Stimulated activated CD8-positive, alpha-beta memory T cell treated with anti-CD3 and anti-CD28 coated beads, Interleukin-7, amount 100 ng/mL, for 1 hour (primary cell): ENCODE measurements at regions not wholly inside any gene's neighbourhood (a gene's known extent, or its start where the extent isn't known, plus 50 kb on each side); places are given as distances from the start of the nearest gene placed in this dataset.

ENCODE experiments used
- DNase-seq, 2 donors: peaks; one replicate each; pipeline ENCODE4 v3.0.0-alpha.2; 2020; ENCODE audit warnings: low read depth in 2 of 2

DNA sequence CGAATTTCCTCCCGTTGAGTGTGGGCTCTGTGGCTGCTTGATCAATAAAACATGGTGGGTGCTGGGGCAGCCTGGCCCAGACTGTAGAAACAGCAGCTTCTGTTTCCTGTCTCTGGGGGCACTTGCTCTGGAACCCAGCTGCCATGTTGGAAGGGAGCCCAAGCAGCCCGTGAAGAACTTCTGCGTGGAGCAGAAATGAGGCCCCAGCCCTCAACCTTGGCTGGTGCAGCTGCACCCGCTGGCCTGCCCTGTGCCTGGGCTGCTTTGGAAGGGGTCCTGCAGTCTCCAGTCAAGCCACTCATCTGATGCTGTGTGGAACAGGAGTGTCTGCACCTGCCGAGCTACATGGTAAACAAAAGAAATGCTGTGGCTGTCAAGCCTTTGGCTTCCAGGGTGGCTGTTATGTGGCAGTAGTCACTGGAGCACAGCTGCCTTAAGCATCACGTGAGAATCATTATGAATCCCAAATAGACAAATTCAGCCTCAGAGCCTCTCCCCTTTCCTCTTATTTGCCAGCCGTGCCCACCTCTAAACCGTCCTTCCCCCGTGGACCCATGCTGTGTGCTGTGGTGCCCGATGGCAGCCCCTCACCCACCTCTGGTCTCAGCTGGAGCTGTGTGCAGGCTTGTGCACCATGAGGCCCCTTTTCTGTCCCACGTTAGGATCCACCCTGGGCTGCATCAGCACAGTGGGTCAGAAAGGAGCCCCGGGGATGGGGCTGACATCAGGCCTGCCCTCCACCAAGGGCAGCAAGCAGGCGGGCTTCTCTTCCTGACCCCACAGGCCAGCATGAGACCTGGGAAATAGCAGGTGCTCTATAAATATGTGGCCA is 134.0 kb upstream of the HDAC4 start:
- DNase-seq: no peak

- no peak for DNase-seq
These were observed 132.9 kb upstream of the HDAC4 start for GRCh38 chr2:239533569-239534316.

DNA sequence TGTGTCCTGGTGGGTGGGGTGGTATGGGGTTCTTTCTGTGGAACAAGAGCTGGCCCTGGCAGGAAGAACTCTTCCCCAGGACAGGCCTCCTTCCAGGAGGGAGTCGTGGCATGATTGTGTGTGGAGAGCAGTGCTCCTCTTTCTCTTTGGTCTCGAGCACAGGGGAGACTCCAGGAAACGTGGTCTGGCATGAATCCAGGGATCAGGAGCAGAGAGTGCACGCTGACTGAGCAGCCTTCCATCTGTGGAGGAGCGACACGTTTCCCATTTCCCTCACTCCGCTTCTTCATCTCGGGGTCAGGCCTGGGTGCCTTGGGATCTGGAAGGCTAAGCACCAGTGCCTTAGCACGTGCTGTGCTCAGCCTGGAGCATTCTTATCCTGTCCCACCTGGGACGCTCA is 132.0 kb upstream of the HDAC4 start:
- no peak for DNase-seq

GRCh38 chr2:239532250-239532649 is 131.4 kb upstream of the HDAC4 start:
- DNase-seq: no peak

DNA sequence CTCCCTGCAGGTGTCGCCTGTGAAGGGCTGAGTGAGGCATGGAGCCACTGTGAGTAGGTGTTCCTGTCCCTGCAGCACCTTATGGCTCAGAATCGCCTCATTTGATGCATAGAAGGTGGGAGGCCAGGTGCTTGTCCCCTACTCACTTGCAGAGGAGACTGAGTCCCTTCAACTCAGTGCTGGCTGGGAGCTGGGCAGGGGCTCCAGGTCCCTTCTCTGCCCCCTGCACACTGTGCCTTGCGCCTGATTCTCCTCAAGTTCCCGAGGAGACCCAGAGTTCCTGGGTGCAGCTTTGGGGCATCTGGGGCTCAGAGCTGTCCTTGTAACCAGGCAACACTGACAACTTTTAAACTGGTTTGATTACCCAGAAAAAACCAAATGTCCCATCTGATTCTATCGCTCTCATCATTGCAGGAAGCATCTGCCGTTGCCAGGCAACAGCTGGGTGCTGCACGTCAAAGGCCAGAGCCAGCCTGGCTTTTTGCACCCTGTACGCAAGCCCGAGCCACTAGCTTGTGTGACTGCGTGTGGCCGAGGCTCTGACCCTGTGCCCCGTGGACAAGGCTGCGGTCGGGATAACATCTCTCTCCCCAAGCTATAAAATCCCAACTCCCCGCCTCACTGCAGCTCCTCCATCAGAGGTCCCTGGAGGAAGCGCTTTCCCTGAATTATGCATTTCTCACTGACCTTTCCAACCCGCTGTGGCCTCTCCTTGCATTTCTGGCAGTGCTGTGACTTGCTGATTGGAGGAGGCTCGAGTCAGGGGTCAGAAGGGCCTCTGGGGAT is 130.8 kb upstream of the HDAC4 start:
- no peak for DNase-seq

- no peak for DNase-seq
These were observed 130.0 kb upstream of the HDAC4 start for GRCh38 chr2:239530749-239531316.

- no peak for DNase-seq
These were observed 128.6 kb upstream of the HDAC4 start for GRCh38 chr2:239529313-239530015.

- no peak for DNase-seq
These were observed 128.1 kb upstream of the HDAC4 start for GRCh38 chr2:239528883-239529282.

DNA sequence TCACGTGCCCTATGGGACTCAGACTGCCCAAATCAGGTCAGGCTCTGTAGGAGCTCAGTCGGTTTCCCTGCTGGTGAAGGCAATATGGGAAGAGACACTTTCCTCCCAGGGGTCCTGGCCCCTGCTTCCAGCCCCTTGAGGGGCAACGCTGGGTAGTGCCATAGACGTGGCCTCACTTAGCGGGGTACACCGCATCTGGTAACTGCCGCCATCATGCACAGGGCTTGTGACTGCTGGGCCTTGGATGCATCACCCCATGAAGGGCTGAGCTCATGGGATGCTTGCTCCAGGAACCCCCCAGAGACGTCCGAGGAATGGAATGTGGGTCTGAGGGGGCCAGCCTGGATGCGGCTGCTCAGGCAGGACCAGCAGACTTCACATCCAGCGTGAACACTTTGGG is 127.3 kb upstream of the HDAC4 start:
- no peak for DNase-seq

- no peak for DNase-seq
These were observed 126.0 kb upstream of the HDAC4 start for GRCh38 chr2:239526666-239527415.

DNA sequence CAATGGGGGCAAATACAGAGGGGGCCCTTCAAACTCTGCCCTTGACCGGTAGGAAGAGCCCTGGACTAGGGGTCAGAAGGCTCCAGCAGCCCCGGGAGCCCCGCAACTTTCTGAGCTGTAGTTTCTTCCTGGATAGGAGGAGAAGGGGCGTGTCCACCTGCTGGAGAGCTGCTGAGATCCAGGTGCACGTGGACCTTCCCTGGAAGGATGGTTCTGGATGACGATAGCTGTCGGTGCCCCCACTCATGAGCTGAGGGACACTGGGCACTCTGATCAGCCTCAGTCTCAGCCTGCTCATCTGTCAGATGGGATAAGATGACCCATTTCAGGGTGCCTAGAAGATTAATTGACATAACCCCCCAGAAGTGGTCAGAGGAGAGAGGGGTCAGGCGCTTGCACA is 125.2 kb upstream of the HDAC4 start:
- no peak for DNase-seq

DNA sequence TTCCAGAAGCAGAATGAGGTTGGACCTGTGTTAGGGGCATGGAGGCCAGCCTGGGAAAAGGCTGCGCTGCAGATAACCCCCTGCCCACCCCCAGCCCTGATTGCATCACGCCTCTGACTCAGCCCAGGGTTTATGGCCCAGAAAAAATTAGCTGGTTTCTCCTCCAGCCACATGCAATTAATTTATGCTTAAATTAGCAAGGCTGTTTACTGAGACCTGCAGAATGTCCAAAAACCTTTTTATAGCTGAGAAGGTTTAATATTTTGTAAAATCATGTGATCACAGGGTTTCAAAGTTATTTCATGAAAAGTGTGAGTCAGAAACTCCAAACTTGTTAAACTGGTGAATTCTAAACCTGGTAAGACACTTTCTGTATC is 123.1 kb upstream of the HDAC4 start:
- DNase-seq: no peak

DNA sequence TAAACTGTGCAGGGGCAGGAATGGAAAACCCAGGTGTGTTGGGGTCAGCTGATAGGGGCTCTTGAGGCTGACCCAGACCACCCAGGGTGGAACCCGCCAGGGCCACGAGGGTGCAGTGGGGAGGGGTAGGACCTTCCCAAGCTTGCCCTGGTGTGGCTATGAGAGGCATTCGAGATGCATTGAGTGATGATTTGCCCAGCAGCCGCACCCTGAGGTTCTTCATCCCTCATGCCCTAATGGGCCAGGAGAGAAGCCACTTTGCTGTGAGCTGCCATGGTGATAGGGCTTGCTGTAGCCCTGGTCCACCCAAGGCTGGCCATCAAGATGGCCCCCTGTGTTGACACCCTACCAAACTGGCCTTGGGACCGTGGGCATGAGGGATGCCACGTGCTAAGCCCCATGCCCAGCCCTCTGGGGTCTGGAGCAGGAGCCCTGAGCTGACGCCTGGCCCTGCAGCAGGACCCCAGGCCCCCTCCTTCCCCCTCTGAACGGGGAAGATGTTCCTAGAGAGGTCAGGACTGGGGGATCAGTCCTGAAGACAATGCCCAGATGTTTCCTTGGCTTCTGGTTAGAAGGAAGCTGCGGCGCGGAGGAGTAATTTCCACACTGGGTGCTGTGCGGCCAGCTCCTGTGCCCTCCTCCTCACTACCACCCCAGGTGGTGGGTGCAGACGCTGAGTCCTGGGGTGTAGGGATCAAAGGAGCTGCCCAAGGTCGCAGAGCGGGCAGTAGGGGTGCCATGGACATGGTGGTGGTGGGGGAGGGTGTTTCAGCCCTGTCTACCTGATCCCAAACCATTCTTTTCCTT is 122.5 kb upstream of the HDAC4 start:
- no peak for DNase-seq

- DNase-seq: no peak
These were observed 121.9 kb upstream of the HDAC4 start for GRCh38 chr2:239522740-239523119.

DNA sequence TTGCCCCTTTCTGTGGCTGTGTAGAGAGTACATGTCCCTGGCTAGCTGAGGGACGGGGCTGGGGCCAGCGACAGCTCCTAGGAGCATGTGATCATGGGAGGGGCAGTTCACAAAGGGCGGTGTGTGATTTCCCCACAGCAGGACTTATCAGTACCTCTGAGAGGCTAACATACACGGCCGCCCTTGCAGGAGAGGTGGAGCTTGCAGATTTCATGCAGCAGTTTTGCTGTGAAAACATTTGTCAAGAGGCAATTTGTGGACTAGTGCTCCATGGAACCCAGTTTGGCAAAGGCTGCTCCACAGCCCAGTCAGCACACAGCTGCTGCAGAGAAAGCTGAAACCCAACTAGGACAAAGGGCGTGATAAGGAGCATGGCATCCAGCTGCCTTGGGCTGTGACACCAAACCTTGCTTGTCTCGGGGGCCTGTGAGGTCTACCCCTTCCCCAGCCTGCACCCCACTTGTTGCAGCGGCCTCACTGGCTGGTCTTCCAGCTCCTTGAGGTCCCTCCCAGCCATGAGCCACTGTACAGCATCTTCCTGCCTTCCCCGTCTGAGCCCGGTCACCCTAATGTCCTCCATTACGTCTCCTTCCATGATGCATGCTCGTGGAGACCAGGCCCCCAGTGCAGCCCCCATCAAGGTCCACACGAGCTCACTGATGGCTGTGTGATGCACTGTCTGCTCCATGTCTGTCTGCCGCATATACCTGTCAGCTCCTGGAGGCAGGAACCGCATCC is 121.4 kb upstream of the HDAC4 start:
- no peak for DNase-seq

DNA sequence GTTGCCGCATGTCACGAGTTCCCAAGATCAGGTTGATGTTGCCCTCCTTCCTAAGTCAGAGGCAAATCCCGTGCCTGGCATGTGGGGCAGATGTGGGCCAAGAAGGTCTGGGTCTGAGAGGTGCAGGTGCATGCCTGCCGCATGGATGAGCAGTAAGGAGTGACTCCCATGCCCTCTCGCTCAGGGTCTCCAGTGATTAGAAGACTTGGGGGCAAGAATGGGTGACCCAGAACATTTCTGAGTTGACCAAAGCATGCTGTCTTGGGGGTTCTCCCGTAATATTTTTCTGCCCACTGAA is 120.6 kb upstream of the HDAC4 start:
- no peak for DNase-seq

DNA sequence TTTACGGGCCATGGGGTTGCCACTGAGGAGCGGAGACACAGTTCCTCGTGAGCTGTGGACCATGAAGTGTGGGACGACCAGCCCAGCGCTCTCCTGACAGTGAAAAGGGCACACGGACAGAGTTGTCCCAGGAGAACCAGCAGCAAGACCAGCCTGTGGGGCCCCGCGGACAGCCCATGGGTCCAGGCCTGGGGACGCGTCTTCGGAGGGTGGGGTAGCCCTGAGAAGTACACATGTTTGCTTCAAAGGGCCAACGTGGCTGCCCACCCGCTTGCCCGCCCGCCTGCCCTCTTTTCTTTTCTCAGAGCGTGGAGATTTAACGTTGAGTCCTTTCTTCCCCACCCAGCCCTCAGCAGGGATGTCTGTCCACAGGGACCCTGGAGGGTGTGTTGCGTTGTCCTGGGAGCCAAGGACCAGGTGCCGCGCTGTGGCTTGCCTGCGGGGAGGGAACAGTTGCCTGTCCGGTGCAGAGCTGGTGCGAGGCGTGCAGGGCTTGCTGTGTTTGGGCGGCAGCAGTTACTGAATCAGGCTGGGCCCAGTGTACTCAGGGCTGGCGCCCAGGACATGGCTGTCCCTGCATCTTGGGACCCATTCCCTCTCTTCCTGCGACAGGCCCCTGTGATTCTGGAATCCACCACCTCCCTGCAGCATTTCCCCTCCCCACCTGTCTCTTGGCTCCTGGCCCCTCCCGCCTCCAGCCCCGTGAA is 120.1 kb upstream of the HDAC4 start:
- DNase-seq: no peak

DNA sequence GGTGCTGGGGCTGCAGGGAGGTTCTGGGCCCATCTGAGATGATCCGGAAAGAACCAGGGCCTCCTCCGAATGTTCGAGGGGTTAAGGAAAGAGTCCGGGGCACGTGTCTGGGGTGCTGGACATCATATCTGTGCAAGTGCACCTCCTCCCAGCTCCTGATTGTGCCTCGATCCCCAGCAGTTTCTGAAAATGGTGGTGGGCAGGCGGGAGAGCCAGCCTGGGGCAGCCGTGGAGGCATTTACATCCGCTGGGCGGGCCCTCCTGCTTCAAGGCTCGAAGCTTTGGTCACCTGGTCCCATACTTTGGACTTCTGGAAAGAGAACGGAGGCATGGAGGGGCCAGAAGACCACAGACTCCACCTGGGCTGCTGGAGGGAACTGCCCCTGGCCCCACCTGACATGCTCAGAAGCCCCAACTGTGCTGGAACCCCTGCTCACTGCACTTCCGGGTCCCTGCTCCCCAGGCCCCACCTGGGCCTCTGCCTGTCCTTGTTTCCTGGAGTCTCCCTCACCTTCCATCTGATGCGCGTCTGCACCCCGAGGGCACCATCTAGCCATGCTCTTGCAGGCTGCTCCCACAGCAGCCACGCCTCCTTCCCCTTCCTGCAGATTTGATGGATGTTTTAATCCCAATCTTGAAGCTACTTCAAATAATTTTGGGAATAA is 119.2 kb upstream of the HDAC4 start:
- DNase-seq: no peak
